Mucosa of stomach (tissue), 1 donor: ENCODE measurements at regions not wholly inside any gene's neighbourhood (a gene's known extent, or its start where the extent isn't known, plus 50 kb on each side); places are given as distances from the start of the nearest gene placed in this dataset.

ENCODE experiments used
- H3K27me3 ChIP-seq: one replicate; pipeline ENCODE4 v1.7.0; 2013; ENCODE audit warnings: mild to moderate bottlenecking, low read length; ENCODE audit not compliant: control insufficient read depth, insufficient read depth
- H3K36me3 ChIP-seq: one replicate; pipeline ENCODE4 v1.7.0; 2013; ENCODE audit warnings: low read length; ENCODE audit not compliant: control insufficient read depth, insufficient read depth
- H3K4me1 ChIP-seq: one replicate; pipeline ENCODE4 v1.7.0; 2013; ENCODE audit warnings: mild to moderate bottlenecking, low read length; ENCODE audit not compliant: control insufficient read depth, insufficient read depth
- H3K4me3 ChIP-seq: one replicate; pipeline ENCODE4 v1.7.0; 2013; ENCODE audit warnings: low read length
- H3K9ac ChIP-seq: one replicate; pipeline ENCODE4 v1.7.0; 2013; ENCODE audit warnings: mild to moderate bottlenecking, low read length, moderate library complexity
- H3K9me3 ChIP-seq: one replicate; pipeline ENCODE4 v1.7.0; 2013; ENCODE audit warnings: mild to moderate bottlenecking, low read length, moderate library complexity; ENCODE audit not compliant: control insufficient read depth
- donor health status: Pancreatic carcinoma.

DNA sequence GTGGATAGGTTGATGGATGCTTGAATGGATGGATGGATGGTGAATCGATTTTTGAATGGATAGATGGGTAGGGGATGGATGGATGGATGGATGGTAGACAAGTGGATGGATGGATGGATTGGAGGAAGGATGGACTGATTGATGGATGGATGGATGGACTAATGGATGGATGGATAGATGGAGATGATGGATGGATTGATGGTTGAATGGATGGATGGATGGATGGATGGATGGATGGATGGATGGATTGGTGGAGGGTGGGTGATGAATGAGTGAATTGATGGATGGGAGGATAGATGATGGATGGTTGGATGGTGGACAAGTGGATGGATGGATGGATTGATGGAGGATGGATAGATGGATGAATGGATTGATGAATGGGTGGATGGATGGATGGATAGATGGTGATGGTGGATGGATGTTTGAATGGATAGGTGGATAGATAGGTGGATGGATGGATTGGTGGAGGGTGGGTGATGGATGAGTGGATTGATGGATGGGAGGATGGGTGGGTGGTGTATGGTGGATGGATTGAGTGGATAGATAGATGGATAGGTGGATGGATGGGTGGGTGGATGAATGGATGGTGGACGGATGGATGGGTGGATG is 1140.9 kb downstream of the BRD1 start:
- Histone ChIP-seq H3K9ac (no peak overlapping the region), H3K36me3 (no peaks in the 10 kb centered on the region), H3K9me3 (no peaks in the 10 kb centered on the region), H3K4me3 (no peak overlapping the region), H3K27me3 (no peaks in the 10 kb centered on the region), H3K4me1 (no peaks in the 10 kb centered on the region)

GRCh38 chr22:48685767-48686166 is 1141.9 kb downstream of the BRD1 start:
- no peaks in the 10 kb centered on the region for H3K36me3 ChIP-seq
- no peak overlapping the region for H3K9ac ChIP-seq

DNA sequence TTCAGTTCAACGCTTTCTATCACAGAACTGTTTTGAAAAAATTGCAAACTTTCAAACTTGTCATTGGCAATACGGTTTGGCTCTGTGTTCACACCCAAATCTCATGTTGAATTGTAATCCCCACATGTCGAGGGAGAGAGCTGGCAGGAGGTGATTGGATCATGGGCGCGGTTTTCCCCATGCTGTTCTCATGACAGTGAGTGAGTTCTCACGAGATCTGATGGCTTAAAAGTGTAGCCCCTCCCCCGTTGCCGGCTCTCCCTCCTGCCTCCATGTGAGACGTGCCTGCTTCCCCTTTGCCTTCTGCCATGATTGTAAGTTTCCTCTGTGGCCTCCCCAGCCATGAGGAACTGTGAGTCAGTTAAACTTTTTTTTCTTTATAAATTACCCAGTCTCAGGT is 1144.0 kb downstream of the BRD1 start:
- Histone ChIP-seq H3K9me3 (no peaks in the 10 kb centered on the region), H3K36me3 (no peaks in the 10 kb centered on the region), H3K4me3 (no peak overlapping the region), H3K4me1 (no peaks in the 10 kb centered on the region), H3K27me3 (no peaks in the 10 kb centered on the region), H3K9ac (no peak overlapping the region)

More at GRCh38 chr22:48685767-48686166, 1141.9 kb downstream of the BRD1 start:
- no peaks in the 10 kb centered on the region for H3K9me3 ChIP-seq
- no peak overlapping the region for H3K4me3 ChIP-seq
- no peaks in the 10 kb centered on the region for H3K4me1 ChIP-seq
- no peaks in the 10 kb centered on the region for H3K27me3 ChIP-seq

- Histone ChIP-seq H3K4me1 (no peaks in the 10 kb centered on the region), H3K36me3 (no peaks in the 10 kb centered on the region), H3K27me3 (no peaks in the 10 kb centered on the region), H3K9me3 (no peaks in the 10 kb centered on the region), H3K4me3 (no peak overlapping the region), H3K9ac (no peak overlapping the region)
These were observed 1145.2 kb downstream of the BRD1 start for GRCh38 chr22:48682504-48682903.

DNA sequence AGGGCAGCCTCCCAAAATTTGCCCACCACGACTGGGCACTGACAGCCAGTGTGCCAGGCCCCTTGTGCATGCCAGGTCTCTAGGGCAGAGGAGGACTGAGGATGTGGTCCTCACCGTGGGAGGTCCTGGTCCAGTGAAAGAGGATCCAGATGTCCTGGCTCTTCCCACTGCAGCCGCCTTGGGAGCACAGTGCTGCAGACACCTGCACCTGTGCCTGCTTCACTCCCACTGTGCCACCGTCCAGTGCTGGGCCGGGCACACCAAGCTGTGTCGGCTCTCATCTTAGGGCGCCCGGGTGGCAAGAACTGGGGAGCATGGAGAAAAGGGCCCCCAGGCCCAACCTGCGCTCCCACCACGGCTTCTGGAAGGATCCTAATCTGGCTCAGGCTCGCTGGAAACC is 1147.1 kb downstream of the BRD1 start:
- Histone ChIP-seq H3K9ac (no peak overlapping the region), H3K4me3 (no peak overlapping the region), H3K9me3 (no peaks in the 10 kb centered on the region), H3K27me3 (no peaks in the 10 kb centered on the region), H3K4me1 (no peaks in the 10 kb centered on the region), H3K36me3 (no peaks in the 10 kb centered on the region)

- no peaks in the 10 kb centered on the region for H3K4me1 ChIP-seq
- H3K9ac ChIP-seq = no peak overlapping the region
- no peaks in the 10 kb centered on the region for H3K27me3 ChIP-seq
- H3K4me3 ChIP-seq = no peak overlapping the region
- no peaks in the 10 kb centered on the region for H3K36me3 ChIP-seq
- no peaks in the 10 kb centered on the region for H3K9me3 ChIP-seq
These were observed 1147.8 kb downstream of the BRD1 start for GRCh38 chr22:48679656-48680555.

DNA sequence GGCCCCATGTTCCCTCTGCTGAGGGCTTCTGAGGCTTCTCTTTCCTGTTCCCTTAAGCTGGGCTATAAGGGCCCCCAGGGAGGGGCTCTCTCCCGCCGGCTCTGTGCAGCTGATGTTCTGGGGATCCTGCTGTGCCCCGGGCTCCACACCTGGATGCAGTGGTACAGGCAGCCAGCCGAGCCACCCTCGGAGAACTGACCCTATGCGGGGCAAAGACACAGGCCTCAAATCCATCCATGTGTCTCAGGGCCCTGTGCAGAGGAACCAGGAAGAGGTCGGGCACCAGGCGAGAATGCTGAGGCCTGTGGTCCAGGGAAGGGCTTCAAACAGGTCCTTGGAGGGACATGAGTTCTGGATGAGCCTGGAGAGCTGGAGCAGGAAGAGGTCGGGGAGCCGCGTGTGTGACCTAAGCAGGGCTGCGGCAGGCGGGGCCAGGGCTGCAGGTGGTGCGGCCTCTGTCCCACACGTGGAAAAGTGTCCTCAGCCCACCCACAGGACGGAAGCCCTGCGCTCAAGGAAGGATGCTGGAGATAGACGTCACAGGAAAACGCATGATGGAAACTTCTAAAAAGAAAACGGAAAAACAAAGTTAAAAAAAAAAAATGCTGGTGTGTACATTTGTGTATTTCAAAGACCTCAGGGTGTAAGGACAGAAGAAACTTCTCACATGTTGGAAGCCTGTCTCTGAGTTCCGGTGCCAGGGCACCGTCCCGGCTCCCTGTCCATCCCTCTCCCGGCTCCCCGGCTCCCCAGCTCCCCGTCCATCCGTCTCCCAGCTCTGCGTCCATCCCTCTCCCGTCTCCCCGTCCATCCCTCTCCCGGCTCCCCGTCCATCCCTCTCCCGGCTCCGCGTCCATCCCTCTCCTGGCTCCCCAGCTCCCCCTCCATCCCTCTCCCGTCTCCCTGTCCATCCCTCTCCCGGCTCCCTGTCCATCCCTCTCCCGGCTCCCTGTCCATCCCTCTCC is 1149.2 kb downstream of the BRD1 start:
- Histone ChIP-seq H3K4me1 (no peaks in the 10 kb centered on the region), H3K9ac (no peak overlapping the region), H3K9me3 (no peaks in the 10 kb centered on the region), H3K4me3 (no peak overlapping the region), H3K27me3 (no peaks in the 10 kb centered on the region), H3K36me3 (no peaks in the 10 kb centered on the region)

- no peaks in the 10 kb centered on the region for H3K27me3 ChIP-seq
- no peak overlapping the region for H3K9ac ChIP-seq
- H3K9me3 ChIP-seq = no peaks in the 10 kb centered on the region
- no peak overlapping the region for H3K4me3 ChIP-seq
- no peaks in the 10 kb centered on the region for H3K4me1 ChIP-seq
- H3K36me3 ChIP-seq = no peaks in the 10 kb centered on the region
These were observed 1150.1 kb downstream of the BRD1 start for GRCh38 chr22:48677621-48678020.

DNA sequence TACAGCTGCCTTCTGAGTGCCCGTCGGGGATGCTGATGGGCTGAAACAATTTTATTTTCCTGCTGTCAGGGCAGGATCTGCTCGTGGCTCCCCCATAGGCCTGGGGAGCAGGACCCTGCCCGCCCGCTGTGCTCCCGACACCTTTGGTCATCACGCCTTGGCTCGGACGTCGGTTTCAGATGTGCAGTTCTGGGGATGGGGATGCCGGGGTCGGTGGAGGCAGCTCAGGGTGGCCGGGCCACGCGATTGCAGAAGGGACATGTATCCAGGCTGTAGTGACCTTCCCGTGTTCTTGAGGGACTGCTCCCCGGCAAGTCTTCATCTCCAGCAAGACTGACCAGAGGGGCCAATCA is 1150.5 kb downstream of the BRD1 start:
- Histone ChIP-seq H3K4me1 (no peaks in the 10 kb centered on the region), H3K27me3 (no peaks in the 10 kb centered on the region), H3K9me3 (no peaks in the 10 kb centered on the region), H3K4me3 (no peak overlapping the region), H3K9ac (no peak overlapping the region), H3K36me3 (no peaks in the 10 kb centered on the region)

GRCh38 chr22:48676266-48677167 is 1151.2 kb downstream of the BRD1 start:
- Histone ChIP-seq H3K4me3 (no peak overlapping the region), H3K36me3 (no peaks in the 10 kb centered on the region), H3K9me3 (no peaks in the 10 kb centered on the region), H3K4me1 (no peaks in the 10 kb centered on the region), H3K9ac (no peak overlapping the region), H3K27me3 (no peaks in the 10 kb centered on the region)

DNA sequence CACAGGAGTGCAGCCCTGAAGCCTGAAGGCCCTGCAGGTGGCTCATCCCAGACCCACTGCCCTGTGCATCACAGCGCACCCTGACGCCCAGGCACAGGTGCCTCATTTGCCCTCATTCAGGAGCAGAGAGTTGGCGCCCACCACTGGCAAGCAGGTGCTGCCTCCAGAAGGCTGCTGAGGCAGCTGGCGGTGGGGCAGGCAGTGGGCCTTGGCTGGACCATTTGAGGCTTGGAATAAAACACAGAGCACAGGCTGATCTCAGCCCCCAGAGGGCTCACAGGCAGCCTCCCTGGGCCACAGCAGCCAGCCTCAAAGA is 1151.9 kb downstream of the BRD1 start:
- no peaks in the 10 kb centered on the region for H3K4me1 ChIP-seq
- H3K9ac ChIP-seq = no peak overlapping the region
- no peaks in the 10 kb centered on the region for H3K27me3 ChIP-seq
- H3K4me3 ChIP-seq = no peak overlapping the region
- no peaks in the 10 kb centered on the region for H3K9me3 ChIP-seq
- no peaks in the 10 kb centered on the region for H3K36me3 ChIP-seq
